T-helper 1 cell treated with Interleukin-12 subunit alpha and Interleukin-12 subunit beta and Interleukin-4 antibody, amounts not matched to agents 30 ng/mL and 1 ng/mL, for 36 hours (primary cell): ENCODE measurements at regions not wholly inside any gene's neighbourhood (a gene's known extent, or its start where the extent isn't known, plus 50 kb on each side); places are given as distances from the start of the nearest gene placed in this dataset.

ENCODE experiments used
- intact Hi-C: fragments of 100-400 bp; cut with micrococcal nuclease; formaldehyde crosslinking; loops from one replicate; pipeline ENCODE4 v1.15.1; 2024

- intact Hi-C loops, result loop anchor here (5.0 kb wide), 1 partner anchor 1978 kb away; the partner anchor contains the start of gene NINJ1
Observed at GRCh38 chr9:91154686-91155085, 207.0 kb downstream of the AUH start.

- intact Hi-C loops, result no loop called here
Observed at GRCh38 chr9:91155181-91155580, 206.5 kb downstream of the AUH start.

GRCh38 chr9:91155746-91156376 lies 205.9 kb downstream of the AUH start:
- intact Hi-C loops, result no loop called here

GRCh38 chr9:91156451-91157234 lies 205.1 kb downstream of the AUH start:
- intact Hi-C loops, result no loop called here

GRCh38 chr9:91157883-91158282 lies 203.8 kb downstream of the AUH start:
- intact Hi-C loops, result no loop called here

- intact Hi-C loops, result no loop called here
Observed at GRCh38 chr9:91158286-91158685, 203.4 kb downstream of the AUH start.

- intact Hi-C loops, result no loop called here
Observed at GRCh38 chr9:91158946-91159345, 202.8 kb downstream of the AUH start.

- intact Hi-C loops, result no loop called here
Observed at GRCh38 chr9:91159664-91160121, 202.0 kb downstream of the AUH start.

- intact Hi-C loops, result no loop called here
Observed at GRCh38 chr9:91160181-91160580, 201.5 kb downstream of the AUH start.

GRCh38 chr9:91160599-91161464 lies 200.9 kb downstream of the AUH start:
- intact Hi-C loops, result no loop called here

GRCh38 chr9:91161465-91162300 lies 200.0 kb downstream of the AUH start:
- intact Hi-C loops, result loop anchor here (1.0 kb wide), 1 partner anchor 84 kb away; no protein-coding TSS in a partner anchor

- intact Hi-C loops, result loop anchor here (1.0 kb wide), 1 partner anchor 83 kb away; no protein-coding TSS in a partner anchor
Observed at GRCh38 chr9:91162311-91162710, 199.4 kb downstream of the AUH start.

GRCh38 chr9:91162784-91163443 lies 198.8 kb downstream of the AUH start:
- intact Hi-C loops, result loop anchor here (1.0 kb wide), 2 partner anchors 82 to 262 kb away; no protein-coding TSS in a partner anchor

GRCh38 chr9:91163444-91163772 lies 198.3 kb downstream of the AUH start:
- intact Hi-C loops, result loop anchor here (1.0 kb wide), 1 partner anchor 262 kb away; no protein-coding TSS in a partner anchor

- intact Hi-C loops, result loop anchor here (1.0 kb wide), 10 partner anchors 10 to 261 kb away; no protein-coding TSS in a partner anchor
Observed at GRCh38 chr9:91163773-91164471, 197.8 kb downstream of the AUH start.
